ENCODE measurements at regions not wholly inside any gene's neighbourhood (a gene's known extent, or its start where the extent isn't known, plus 50 kb on each side); places are given as distances from the start of the nearest gene placed in this dataset.

- Histone ChIP-seq H3K79me2 (ENCODE audit: insufficient read depth) (no peaks in the 10 kb centered on the region), H3F3A (ENCODE audit: insufficient read depth) (peaks cover 49% of the 10 kb centered on the region), H4K20me1 (ENCODE audit: insufficient read depth) (no peaks in the 10 kb centered on the region), H3K27me3 (replicated peaks; ENCODE audit: insufficient read depth) (no peaks in the 10 kb centered on the region), H3K9me3 (ENCODE audit: low read depth) (no peaks in the 10 kb centered on the region), H3K9ac (0 out of 2 replicates have a peak overlapping the region, but pooled peaks have one; percentile 2), H3K4me2 (ENCODE audit: unreplicated experiment) (peak overlapping the region; percentile 43), H3K9me2 (ENCODE audit: insufficient read depth) (no peaks in the 10 kb centered on the region), H3K4me1 (ENCODE audit: insufficient read depth) (peaks cover 59% of the 10 kb centered on the region), H3K4me3 (peak overlapping the region; percentile 18; the same call in 1 of the 2 replicates), H3K36me3 (ENCODE audit: low read depth) (no peaks in the 10 kb centered on the region), H2AFZ (peak overlapping the region; percentile 58), H3K27ac (peak overlapping the region; percentile 49)
- in situ Hi-C loops (cut with MboI), result no loop called here
- WGBS, 2 experiments (ENCODE audit: low coverage in 1 of 2, low lambda C conversion rate in 2 of 2, missing lambda C conversion rate in 2 of 2), result 45 to 49% methylated on average over 4 of the region's 4 CpGs
- peak; percentile 74 for DNase-seq
- TF ChIP-seq EZH2phosphoT487 (IDR thresholded peaks at IDR 0.05; ENCODE audit: insufficient read depth, low read depth) (no peak), EZH2 (IDR thresholded peaks at IDR 0.05; ENCODE audit: insufficient read depth, poor library complexity, severe bottlenecking) (no peak)
These were observed 221.4 kb upstream of the NANOGP8 start for GRCh38 chr15:35306361-35306981.

GRCh38 chr15:35305946-35306345 is 220.9 kb upstream of the NANOGP8 start:
- Histone ChIP-seq H3K36me3 (ENCODE audit: low read depth) (no peaks in the 10 kb centered on the region), H3K27me3 (replicated peaks; ENCODE audit: insufficient read depth) (no peaks in the 10 kb centered on the region), H3K9me2 (ENCODE audit: insufficient read depth) (no peaks in the 10 kb centered on the region), H3K4me2 (ENCODE audit: unreplicated experiment) (peak overlapping the region; percentile 43), H2AFZ (no peak overlapping the region), H3K4me3 (peak overlapping the region; percentile 18; the same call in 1 of the 2 replicates), H3K9me3 (ENCODE audit: low read depth) (no peaks in the 10 kb centered on the region), H3K9ac (no peak overlapping the region), H4K20me1 (ENCODE audit: insufficient read depth) (no peaks in the 10 kb centered on the region), H3F3A (ENCODE audit: insufficient read depth) (peaks cover 49% of the 10 kb centered on the region), H3K4me1 (ENCODE audit: insufficient read depth) (peaks cover 57% of the 10 kb centered on the region), H3K79me2 (ENCODE audit: insufficient read depth) (no peaks in the 10 kb centered on the region), H3K27ac (peak overlapping the region; percentile 49)
- no peak for TF ChIP-seq EZH2 (IDR thresholded peaks at IDR 0.05; ENCODE audit: insufficient read depth, poor library complexity, severe bottlenecking)
- TF ChIP-seq EZH2phosphoT487 (IDR thresholded peaks at IDR 0.05; ENCODE audit: insufficient read depth, low read depth), result no peak
- peak; percentile 62 for DNase-seq
- in situ Hi-C loops (cut with MboI), result no loop called here

- Histone ChIP-seq H3K4me1 (ENCODE audit: insufficient read depth) (peaks cover 51% of the 10 kb centered on the region), H3F3A (ENCODE audit: insufficient read depth) (peaks cover 45% of the 10 kb centered on the region), H4K20me1 (ENCODE audit: insufficient read depth) (no peaks in the 10 kb centered on the region), H3K27ac (no peak overlapping the region), H3K79me2 (ENCODE audit: insufficient read depth) (no peaks in the 10 kb centered on the region), H3K27me3 (replicated peaks; ENCODE audit: insufficient read depth) (no peaks in the 10 kb centered on the region), H3K9me3 (ENCODE audit: low read depth) (no peaks in the 10 kb centered on the region), H3K9ac (no peak overlapping the region), H3K36me3 (ENCODE audit: low read depth) (no peaks in the 10 kb centered on the region), H3K9me2 (ENCODE audit: insufficient read depth) (no peaks in the 10 kb centered on the region), H3K4me3 (no peak overlapping the region), H3K4me2 (ENCODE audit: unreplicated experiment) (peak overlapping the region; percentile 43), H2AFZ (no peak overlapping the region)
- WGBS, 2 experiments (ENCODE audit: low coverage in 1 of 2, low lambda C conversion rate in 2 of 2, missing lambda C conversion rate in 2 of 2), result 56 to 57% methylated on average over 2 of the region's 2 CpGs
- in situ Hi-C loops (cut with MboI), result no loop called here
- DNase-seq, result no peak
- TF ChIP-seq EZH2 (IDR thresholded peaks at IDR 0.05; ENCODE audit: insufficient read depth, poor library complexity, severe bottlenecking) (no peak), EZH2phosphoT487 (IDR thresholded peaks at IDR 0.05; ENCODE audit: insufficient read depth, low read depth) (no peak)
These were observed 220.0 kb upstream of the NANOGP8 start for GRCh38 chr15:35305031-35305550.

- in situ Hi-C loops (cut with MboI), result no loop called here
- no peak overlapping the region for H3K4me3 ChIP-seq
- H3K79me2 ChIP-seq (ENCODE audit: insufficient read depth), result no peaks in the 10 kb centered on the region
- H3K9me2 ChIP-seq (ENCODE audit: insufficient read depth), result no peaks in the 10 kb centered on the region
- H3F3A ChIP-seq (ENCODE audit: insufficient read depth), result peaks cover 38% of the 10 kb centered on the region
- H3K9ac ChIP-seq, result no peak overlapping the region
- TF ChIP-seq EZH2 (IDR thresholded peaks at IDR 0.05; ENCODE audit: insufficient read depth, poor library complexity, severe bottlenecking), result no peak
- H3K27ac ChIP-seq, result no peak overlapping the region
- H2AFZ ChIP-seq, result no peak overlapping the region
- 97 to 100% methylated on average over 2 of the region's 2 CpGs for WGBS, 2 experiments (ENCODE audit: low coverage in 1 of 2, low lambda C conversion rate in 2 of 2, missing lambda C conversion rate in 2 of 2)
- H3K9me3 ChIP-seq (ENCODE audit: low read depth), result no peaks in the 10 kb centered on the region
- H4K20me1 ChIP-seq (ENCODE audit: insufficient read depth), result no peaks in the 10 kb centered on the region
- H3K4me1 ChIP-seq (ENCODE audit: insufficient read depth), result peaks cover 44% of the 10 kb centered on the region
- H3K36me3 ChIP-seq (ENCODE audit: low read depth), result no peaks in the 10 kb centered on the region
- no peak overlapping the region for H3K4me2 ChIP-seq (ENCODE audit: unreplicated experiment)
- H3K27me3 ChIP-seq (replicated peaks; ENCODE audit: insufficient read depth), result no peaks in the 10 kb centered on the region
- no peak for DNase-seq
These were observed 219.3 kb upstream of the NANOGP8 start for GRCh38 chr15:35304389-35304788.

Data from GM23248 (cell line).